HFFc6 (cell line): ENCODE measurements at regions not wholly inside any gene's neighbourhood (a gene's known extent, or its start where the extent isn't known, plus 50 kb on each side); places are given as distances from the start of the nearest gene placed in this dataset.

ENCODE experiments used
- DNase-seq: peaks from one replicate; pipeline ENCODE4 v3.0.0-alpha.2; 2018
- H3K27ac Mint-ChIP-seq: 2 replicates; pipeline ENCODE4 v1.8.0; 2020; ENCODE audit warnings: mild to moderate bottlenecking, mixed read lengths
- H3K27me3 Mint-ChIP-seq: 2 replicates; pipeline ENCODE4 v1.8.0; 2021; ENCODE audit warnings: mild to moderate bottlenecking, moderate library complexity, mixed read lengths; ENCODE audit not compliant: insufficient read depth
- H3K36me3 Mint-ChIP-seq: 2 replicates; pipeline ENCODE4 v1.8.0; 2021; ENCODE audit warnings: low read depth, mixed read lengths
- H3K4me1 Mint-ChIP-seq: 2 replicates; pipeline ENCODE4 v1.8.0; 2020; ENCODE audit warnings: low read depth, mixed read lengths
- H3K4me3 Mint-ChIP-seq: 2 replicates; pipeline ENCODE4 v1.8.0; 2020; ENCODE audit warnings: mild to moderate bottlenecking, moderate library complexity, mixed read lengths
- H3K9me3 Mint-ChIP-seq: 2 replicates; pipeline ENCODE4 v1.8.0; 2020; ENCODE audit warnings: mild to moderate bottlenecking, mixed read lengths
- CTCF ChIP-seq: fragments of 200-600 bp; sonication (generic); IDR thresholded peaks from 2 replicates; pipeline ENCODE4 v1.5.0; 2021; ENCODE audit warnings: antibody characterized with exemption, mild to moderate bottlenecking

- Mint-ChIP-seq H3K9me3 (peaks cover 31% of the 10 kb centered on the region), H3K27ac (no peak overlapping the region), H3K4me1 (no peaks in the 10 kb centered on the region), H3K4me3 (no peak overlapping the region), H3K36me3 (no peaks in the 10 kb centered on the region), H3K27me3 (no peaks in the 10 kb centered on the region)
- DNase-seq: no peak
- no peak for TF ChIP-seq CTCF
Measured at GRCh38 chr9:27943501-27943900, 370.2 kb upstream of the C9orf72 start.

GRCh38 chr9:27945386-27945785 is 372.1 kb upstream of the C9orf72 start:
- no peak for TF ChIP-seq CTCF

GRCh38 chr9:27950382-27950781 is 377.1 kb upstream of the C9orf72 start:
- Mint-ChIP-seq H3K4me1 (no peaks in the 10 kb centered on the region), H3K27ac (no peak overlapping the region), H3K36me3 (no peaks in the 10 kb centered on the region), H3K9me3 (peaks cover 30% of the 10 kb centered on the region), H3K27me3 (peaks cover 2% of the 10 kb centered on the region; the same call in 1 of the 2 replicates), H3K4me3 (no peak overlapping the region)
- no peak for TF ChIP-seq CTCF
- no peak for DNase-seq

More at GRCh38 chr9:27945386-27945785, 372.1 kb upstream of the C9orf72 start:
- H3K36me3 Mint-ChIP-seq: no peaks in the 10 kb centered on the region
- no peaks in the 10 kb centered on the region for H3K4me1 Mint-ChIP-seq
- H3K9me3 Mint-ChIP-seq: peaks cover 44% of the 10 kb centered on the region
- peaks cover 2% of the 10 kb centered on the region; the same call in 1 of the 2 replicates for H3K27me3 Mint-ChIP-seq
- H3K27ac Mint-ChIP-seq: no peak overlapping the region
- no peak for DNase-seq
- H3K4me3 Mint-ChIP-seq: no peak overlapping the region

GRCh38 chr9:27954858-27955257 is 381.6 kb upstream of the C9orf72 start:
- Mint-ChIP-seq H3K27me3 (no peaks in the 10 kb centered on the region), H3K4me3 (no peak overlapping the region), H3K27ac (no peak overlapping the region), H3K9me3 (peaks cover 17% of the 10 kb centered on the region; the same call in 1 of the 2 replicates), H3K4me1 (no peaks in the 10 kb centered on the region), H3K36me3 (no peaks in the 10 kb centered on the region)
- no peak for TF ChIP-seq CTCF
- no peak for DNase-seq

- Mint-ChIP-seq H3K4me3 (no peak overlapping the region), H3K36me3 (no peaks in the 10 kb centered on the region), H3K27me3 (no peaks in the 10 kb centered on the region), H3K4me1 (no peaks in the 10 kb centered on the region), H3K27ac (no peak overlapping the region), H3K9me3 (peaks cover 28% of the 10 kb centered on the region)
- no peak for DNase-seq
- TF ChIP-seq CTCF: no peak
Measured at GRCh38 chr9:27963836-27964235, 390.6 kb upstream of the C9orf72 start.

GRCh38 chr9:27967210-27967609 is 393.9 kb upstream of the C9orf72 start:
- Mint-ChIP-seq H3K27ac (no peak overlapping the region), H3K4me1 (no peaks in the 10 kb centered on the region), H3K27me3 (no peaks in the 10 kb centered on the region), H3K4me3 (no peak overlapping the region), H3K36me3 (no peaks in the 10 kb centered on the region), H3K9me3 (peaks cover 27% of the 10 kb centered on the region)
- TF ChIP-seq CTCF: no peak
- no peak for DNase-seq
